Neural crest cell (in vitro differentiated cells): ENCODE measurements at regions not wholly inside any gene's neighbourhood (a gene's known extent, or its start where the extent isn't known, plus 50 kb on each side); places are given as distances from the start of the nearest gene placed in this dataset.

ENCODE experiments used
- DNase-seq: peaks from one replicate; pipeline ENCODE4 v3.0.0; 2021; ENCODE audit warnings: low read depth, mixed read lengths, low spot score
- H3K27ac Mint-ChIP-seq: one replicate; pipeline ENCODE4 v1.8.0; 2021; ENCODE audit warnings: mild to moderate bottlenecking, mixed read lengths; ENCODE audit not compliant: unreplicated experiment
- H3K27me3 Mint-ChIP-seq: 2 replicates; pipeline ENCODE4 v1.8.0; 2021; ENCODE audit warnings: low read depth, mild to moderate bottlenecking, mixed read lengths
- H3K36me3 Mint-ChIP-seq: 2 replicates; pipeline ENCODE4 v1.8.0; 2021; ENCODE audit warnings: low read depth, mild to moderate bottlenecking, mixed read lengths
- H3K4me1 Mint-ChIP-seq: 2 replicates; pipeline ENCODE4 v1.8.0; 2021; ENCODE audit warnings: mixed read lengths
- H3K4me3 Mint-ChIP-seq: one replicate; pipeline ENCODE4 v1.8.0; 2021; ENCODE audit warnings: mild to moderate bottlenecking, mixed read lengths
- H3K9me3 Mint-ChIP-seq: 2 replicates; pipeline ENCODE4 v1.8.0; 2021; ENCODE audit warnings: mixed read lengths
- CTCF ChIP-seq: fragments of 200-600 bp; sonication (generic); conservative IDR thresholded peaks from 2 replicates; pipeline ENCODE4 v1.5.0; 2021; ENCODE audit warnings: antibody characterized with exemption, mild to moderate bottlenecking

GRCh38 chr5:121533814-121534213 lies 317.9 kb upstream of the FTMT start:
- no peak overlapping the region for H3K27ac Mint-ChIP-seq
- no peak overlapping the region for H3K4me3 Mint-ChIP-seq
- no peak for DNase-seq
- no peak for TF ChIP-seq CTCF
- no peaks in the 10 kb centered on the region for H3K9me3 Mint-ChIP-seq
- no peaks in the 10 kb centered on the region for H3K27me3 Mint-ChIP-seq
- no peaks in the 10 kb centered on the region for H3K4me1 Mint-ChIP-seq
- no peaks in the 10 kb centered on the region for H3K36me3 Mint-ChIP-seq

DNA sequence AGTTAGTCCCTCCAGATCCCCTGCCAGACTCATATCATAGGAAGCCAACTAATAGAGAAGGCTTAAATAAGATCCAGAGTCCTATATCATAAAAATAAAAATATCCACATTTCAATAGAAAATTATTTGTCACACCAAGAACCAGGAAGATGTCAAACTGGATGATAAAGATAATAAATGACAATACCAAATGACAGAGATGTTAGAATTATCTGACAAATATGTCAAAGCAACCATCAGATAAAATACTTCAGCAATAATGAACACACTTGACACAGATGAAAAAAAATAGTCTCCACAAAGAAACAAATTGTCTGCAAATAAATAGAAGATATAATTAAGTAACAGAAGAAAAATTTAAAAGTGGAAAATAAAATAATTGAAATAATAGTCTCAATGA lies 300.7 kb upstream of the FTMT start:
- Mint-ChIP-seq H3K36me3 (no peaks in the 10 kb centered on the region), H3K4me1 (no peaks in the 10 kb centered on the region), H3K4me3 (no peak overlapping the region), H3K27me3 (no peaks in the 10 kb centered on the region), H3K9me3 (no peaks in the 10 kb centered on the region), H3K27ac (no peak overlapping the region)
- DNase-seq: no peak
- no peak for TF ChIP-seq CTCF

DNA sequence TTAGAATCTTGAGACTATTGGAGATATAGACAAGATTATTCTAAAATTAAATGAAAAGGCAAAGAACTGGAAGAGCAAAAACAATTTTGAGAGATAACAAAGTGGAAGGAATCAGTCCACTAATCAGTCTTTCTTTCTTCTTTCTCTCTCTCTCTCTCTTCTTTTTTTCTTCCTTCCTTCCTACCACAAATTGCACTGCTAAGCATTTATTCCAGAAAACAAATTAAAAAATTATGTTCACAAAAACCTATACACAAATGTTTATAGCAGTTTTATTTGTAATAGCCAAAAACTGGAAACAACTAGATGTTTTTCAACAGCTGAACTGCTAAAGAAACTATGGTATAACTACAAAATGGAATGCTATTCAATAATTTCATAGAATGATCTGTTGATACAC lies 291.9 kb upstream of the FTMT start:
- no peaks in the 10 kb centered on the region for H3K4me1 Mint-ChIP-seq
- no peak overlapping the region for H3K27ac Mint-ChIP-seq
- DNase-seq: no peak
- TF ChIP-seq CTCF: no peak
- no peak overlapping the region for H3K4me3 Mint-ChIP-seq
- H3K27me3 Mint-ChIP-seq: no peaks in the 10 kb centered on the region
- no peaks in the 10 kb centered on the region for H3K36me3 Mint-ChIP-seq
- H3K9me3 Mint-ChIP-seq: peaks cover 3% of the 10 kb centered on the region

GRCh38 chr5:121572061-121572460 lies 279.6 kb upstream of the FTMT start:
- no peak for DNase-seq
- Mint-ChIP-seq H3K4me3 (no peak overlapping the region), H3K27me3 (no peaks in the 10 kb centered on the region), H3K27ac (no peak overlapping the region), H3K9me3 (peaks cover 2% of the 10 kb centered on the region), H3K4me1 (no peaks in the 10 kb centered on the region), H3K36me3 (no peaks in the 10 kb centered on the region)
- TF ChIP-seq CTCF: no peak

- no peak overlapping the region for H3K4me3 Mint-ChIP-seq
- no peaks in the 10 kb centered on the region for H3K27me3 Mint-ChIP-seq
- no peak for DNase-seq
- H3K9me3 Mint-ChIP-seq: peaks cover 2% of the 10 kb centered on the region
- H3K36me3 Mint-ChIP-seq: no peaks in the 10 kb centered on the region
- no peaks in the 10 kb centered on the region for H3K4me1 Mint-ChIP-seq
- no peak overlapping the region for H3K27ac Mint-ChIP-seq
- no peak for TF ChIP-seq CTCF
Measured at GRCh38 chr5:121573721-121574382, 277.8 kb upstream of the FTMT start.

DNA sequence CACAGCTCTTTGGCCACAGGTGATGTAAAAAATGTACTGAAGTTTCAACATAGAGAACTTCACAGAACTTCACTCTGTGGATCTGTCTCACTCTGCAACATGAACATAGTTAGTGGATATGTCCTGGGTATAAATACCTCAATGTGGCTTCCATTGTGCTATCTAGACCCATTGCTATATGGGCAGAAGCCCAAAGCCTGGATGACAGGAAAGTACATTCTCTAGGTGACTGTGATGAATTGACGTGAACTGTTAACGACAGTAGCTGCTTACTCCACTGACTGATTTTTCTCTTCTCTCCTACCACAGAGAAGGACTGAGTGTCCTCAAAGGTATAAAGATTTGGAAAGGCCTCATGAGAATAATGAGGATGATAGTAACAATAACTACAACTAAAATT lies 270.1 kb upstream of the FTMT start:
- no peak overlapping the region for H3K4me3 Mint-ChIP-seq
- no peaks in the 10 kb centered on the region for H3K9me3 Mint-ChIP-seq
- no peaks in the 10 kb centered on the region for H3K27me3 Mint-ChIP-seq
- no peak overlapping the region for H3K27ac Mint-ChIP-seq
- H3K4me1 Mint-ChIP-seq: no peaks in the 10 kb centered on the region
- TF ChIP-seq CTCF: no peak
- no peaks in the 10 kb centered on the region for H3K36me3 Mint-ChIP-seq
- DNase-seq: no peak
